Adrenal gland (tissue), 9 donors: ENCODE measurements at regions not wholly inside any gene's neighbourhood (a gene's known extent, or its start where the extent isn't known, plus 50 kb on each side); places are given as distances from the start of the nearest gene placed in this dataset.
"Not testable (repeated sequence)": the region's sequence is repeated elsewhere in the genome, so short reads cannot be mapped to it uniquely, and the experiment has no call there.

ENCODE experiments used
- DNase-seq, 7 donors: peaks; one replicate each; pipeline ENCODE4 v3.0.0-alpha.2; 2019 to 2020
- H3K27ac ChIP-seq, 5 donors: fragments of 200-600 bp; sonication (generic) in 4 of 5; 1 replicate in 3 of 5; 2 replicates in 2 of 5; pipeline versions ENCODE4 v1.5.1 to v1.8.0; 2016 to 2020; ENCODE audit warnings: mild to moderate bottlenecking in 1 of 5
- H3K27me3 ChIP-seq: fragments of 200-600 bp; 2 replicates; pipeline ENCODE4 v1.8.0; 2021
- H3K36me3 ChIP-seq, 2 donors: fragments of 200-600 bp; replicated peaks in 1 of 2; 1 replicate in 1 of 2; 2 replicates in 1 of 2; pipeline versions ENCODE4 v1.5.1 to v1.8.0; 2018 to 2022
- H3K4me1 ChIP-seq, 2 donors: fragments of 200-600 bp; replicated peaks in 1 of 2; 1 replicate in 1 of 2; 2 replicates in 1 of 2; pipeline versions ENCODE4 v1.5.1 to v1.8.0; 2018 to 2021
- H3K4me3 ChIP-seq, 4 donors: fragments of 200-600 bp; sonication (generic) in 3 of 4; one replicate each; pipeline ENCODE4 v1.5.1; 2016 to 2018
- H3K9me3 ChIP-seq, 3 donors: fragments of 200-600 bp; sonication (generic) in 1 of 3; replicated peaks in 1 of 3; 1 replicate in 2 of 3; 2 replicates in 1 of 3; pipeline versions ENCODE4 v1.5.1 to v1.8.0; 2016 to 2021
- POLR2A ChIP-seq, 2 donors: fragments of 450-650 bp; IDR thresholded peaks; one replicate each; pipeline ENCODE4 v1.6.1; 2017; ENCODE audit warnings: antibody characterized with exemption in 2 of 2, mild to moderate bottlenecking in 2 of 2, moderate library complexity in 1 of 2
- whole genome bisulfite sequencing, 4 donors: extraction: QIAGEN DNeasy Blood & Tissue Kit in 2 of 4; methylation state at CpG; one replicate each; pipeline versions ENCODE4 v1.1.5 to v1.1.7; 2013 to 2017; 5-methylcytosine and 5-hydroxymethylcytosine counted together
- intact Hi-C, 2 donors: fragments of 100-400 bp; cut with DNase I; formaldehyde crosslinking; loops; one replicate each; pipeline versions ENCODE4 v1.14.1 to v1.15.0; 2022 to 2023
- TF ChIP-seq, protein P1 (sequence below), 6 experiments: fragments of 450-650 bp in 4 of 6; fragments of 200-600 bp in 2 of 6; sonication (generic) in 1 of 6; IDR thresholded peaks; 1 replicate in 5 of 6; 2 replicates in 1 of 6; pipeline versions ENCODE4 v1.5.1 to v1.8.0; 2016 to 2021; ENCODE audit warnings: antibody characterized with exemption in 6 of 6, mild to moderate bottlenecking in 2 of 6, moderate library complexity in 1 of 6
- donor health status: healthy with polysubstance abuse.
- donor health status: Bipolar disorder and iron deficiency.
- donor health status: DM: yes; HTN: yes; CAD: no.
- donor health status: DM: no; HTN: no; CAD: no.
- donor health status: DM: no; HTN: no; CAD: no.

DNA sequence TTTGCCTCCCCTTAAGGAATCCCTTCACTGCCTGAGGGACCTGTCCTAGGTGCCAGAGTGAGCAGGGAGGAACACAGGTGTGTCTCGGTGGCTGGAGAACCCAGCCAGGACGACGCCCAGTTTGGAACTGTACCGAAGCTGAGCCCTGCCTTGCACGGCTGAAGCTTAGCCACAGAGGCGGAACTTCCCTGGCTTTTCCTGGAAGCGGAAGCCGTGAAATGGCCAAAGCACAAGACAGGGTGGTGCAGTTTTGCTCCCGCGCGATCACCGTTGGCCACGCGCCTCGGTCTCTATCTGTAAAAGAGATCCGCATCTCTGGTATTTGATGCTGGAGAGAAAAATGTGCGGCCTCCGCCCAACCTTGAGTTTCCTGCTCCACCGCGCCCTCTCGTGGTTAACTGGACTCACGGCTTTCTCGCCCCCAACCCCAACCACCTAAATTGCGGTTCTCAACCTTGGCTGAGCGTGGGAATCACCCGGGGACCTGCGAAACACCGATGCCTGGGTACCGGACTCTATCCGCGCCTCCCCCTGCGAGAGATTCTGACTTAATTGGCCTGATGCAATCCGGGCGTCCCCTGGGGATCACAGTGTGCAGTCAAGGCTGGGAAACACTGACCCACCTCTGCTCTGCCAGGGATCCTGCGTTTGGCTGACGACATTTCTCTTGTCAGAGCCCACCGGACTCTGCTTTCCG lies 70.7 kb upstream of the ABHD2 start:
- 5 to 7% (median 5%) methylated on average over 22 to 38 of the region's 38 CpGs for WGBS, 4 donors
- peaks cover 10 to 17% of the 10 kb centered on the region in 2 donors for H3K4me1 ChIP-seq
- TF ChIP-seq, protein P1, sequence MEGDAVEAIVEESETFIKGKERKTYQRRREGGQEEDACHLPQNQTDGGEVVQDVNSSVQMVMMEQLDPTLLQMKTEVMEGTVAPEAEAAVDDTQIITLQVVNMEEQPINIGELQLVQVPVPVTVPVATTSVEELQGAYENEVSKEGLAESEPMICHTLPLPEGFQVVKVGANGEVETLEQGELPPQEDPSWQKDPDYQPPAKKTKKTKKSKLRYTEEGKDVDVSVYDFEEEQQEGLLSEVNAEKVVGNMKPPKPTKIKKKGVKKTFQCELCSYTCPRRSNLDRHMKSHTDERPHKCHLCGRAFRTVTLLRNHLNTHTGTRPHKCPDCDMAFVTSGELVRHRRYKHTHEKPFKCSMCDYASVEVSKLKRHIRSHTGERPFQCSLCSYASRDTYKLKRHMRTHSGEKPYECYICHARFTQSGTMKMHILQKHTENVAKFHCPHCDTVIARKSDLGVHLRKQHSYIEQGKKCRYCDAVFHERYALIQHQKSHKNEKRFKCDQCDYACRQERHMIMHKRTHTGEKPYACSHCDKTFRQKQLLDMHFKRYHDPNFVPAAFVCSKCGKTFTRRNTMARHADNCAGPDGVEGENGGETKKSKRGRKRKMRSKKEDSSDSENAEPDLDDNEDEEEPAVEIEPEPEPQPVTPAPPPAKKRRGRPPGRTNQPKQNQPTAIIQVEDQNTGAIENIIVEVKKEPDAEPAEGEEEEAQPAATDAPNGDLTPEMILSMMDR (IDR thresholded peaks at IDR 0.05) = peak; percentile 66 to 83 (median 76)
- TF ChIP-seq POLR2A (IDR thresholded peaks at IDR 0.05) = no peak
- peak; percentile 70 to 90 (median 82) for DNase-seq
- H3K36me3 ChIP-seq = no peaks in the 10 kb centered on the region
- H3K9me3 ChIP-seq = no peaks in the 10 kb centered on the region
- no peaks in the 10 kb centered on the region for H3K27me3 ChIP-seq
- intact Hi-C loops = loop anchor here (2.0 to 10.0 kb wide), 3 partner anchors 110 to 363 kb away; no protein-coding TSS in a partner anchor
- H3K4me3 ChIP-seq = peak overlapping the region in 1 of 4 donors; percentile 1
- H3K27ac ChIP-seq = peak overlapping the region in 3 of 5 donors; percentile 20 to 80 (median 58)

DNA sequence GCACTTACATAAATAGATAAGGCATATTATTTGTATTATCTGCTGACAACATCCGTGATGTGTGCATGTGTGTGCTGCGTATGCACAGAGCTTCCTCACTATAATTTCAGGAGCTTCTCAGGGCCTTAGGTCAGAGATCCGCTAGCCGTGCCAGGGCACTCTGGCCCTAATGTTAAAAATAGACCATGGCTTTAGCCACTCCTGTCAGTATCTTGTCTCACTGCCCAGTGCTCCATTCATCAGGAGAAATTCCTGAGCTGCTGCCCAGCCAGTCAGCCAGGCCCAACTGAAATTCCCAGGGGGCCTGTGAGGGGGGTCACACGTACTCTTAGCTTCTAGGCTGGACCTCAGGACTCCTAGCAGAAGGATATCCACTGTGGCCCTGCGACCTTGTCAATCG lies 70.0 kb upstream of the ABHD2 start:
- Histone ChIP-seq H3K36me3 (no peaks in the 10 kb centered on the region), H3K27me3 (no peaks in the 10 kb centered on the region), H3K9me3 (no peaks in the 10 kb centered on the region), H3K27ac (peak overlapping the region in 4 of 5 donors; percentile 20 to 80 (median 50)), H3K4me3 (peak overlapping the region in 1 of 4 donors; percentile 1), H3K4me1 (peaks cover 10 to 17% of the 10 kb centered on the region in 2 donors)
- peak; percentile 40 to 88 (median 76) for DNase-seq
- TF ChIP-seq, protein P1 (IDR thresholded peaks at IDR 0.05) = no peak
- TF ChIP-seq POLR2A (IDR thresholded peaks at IDR 0.05) = no peak
- intact Hi-C loops = loop anchor here (5.0 to 10.0 kb wide), 2 partner anchors 111 to 363 kb away; no protein-coding TSS in a partner anchor
- WGBS, 4 donors = 19 to 30% (median 28%) methylated on average over 6 to 7 of the region's 7 CpGs

DNA sequence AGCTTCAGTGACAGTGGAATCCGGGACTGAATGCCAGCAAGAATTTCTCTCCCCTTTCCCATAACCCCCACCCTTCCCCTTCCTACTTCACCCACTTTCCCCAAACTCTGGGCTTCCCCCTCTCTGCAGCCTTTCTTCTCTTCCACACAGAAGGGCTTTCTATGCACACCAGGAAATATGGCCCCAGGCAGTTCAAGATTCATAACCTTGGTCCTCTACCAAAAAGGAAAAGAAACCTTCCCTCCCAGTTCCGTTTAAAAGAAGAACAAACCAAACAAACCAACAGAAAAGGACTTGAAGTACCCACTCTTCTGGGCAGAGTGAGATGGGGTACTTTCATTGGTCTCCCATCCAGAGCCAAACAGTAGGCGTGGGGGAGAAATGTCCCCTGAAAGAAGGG lies 68.8 kb upstream of the ABHD2 start:
- Histone ChIP-seq H3K4me1 (peaks cover 10 to 17% of the 10 kb centered on the region in 2 donors), H3K27me3 (no peaks in the 10 kb centered on the region), H3K9me3 (no peaks in the 10 kb centered on the region), H3K27ac (peak overlapping the region in 1 of 5 donors; percentile 80), H3K36me3 (no peaks in the 10 kb centered on the region), H3K4me3 (no peak overlapping the region)
- no peak for TF ChIP-seq POLR2A (IDR thresholded peaks at IDR 0.05)
- TF ChIP-seq, protein P1 (IDR thresholded peaks at IDR 0.05) = no peak
- DNase-seq = no peak
- intact Hi-C loops = loop anchor here (5.0 to 10.0 kb wide), 2 partner anchors 112 to 365 kb away; no protein-coding TSS in a partner anchor
- WGBS, 4 donors = 64 to 70% (median 67%) methylated on average over 3 of the region's 3 CpGs

DNA sequence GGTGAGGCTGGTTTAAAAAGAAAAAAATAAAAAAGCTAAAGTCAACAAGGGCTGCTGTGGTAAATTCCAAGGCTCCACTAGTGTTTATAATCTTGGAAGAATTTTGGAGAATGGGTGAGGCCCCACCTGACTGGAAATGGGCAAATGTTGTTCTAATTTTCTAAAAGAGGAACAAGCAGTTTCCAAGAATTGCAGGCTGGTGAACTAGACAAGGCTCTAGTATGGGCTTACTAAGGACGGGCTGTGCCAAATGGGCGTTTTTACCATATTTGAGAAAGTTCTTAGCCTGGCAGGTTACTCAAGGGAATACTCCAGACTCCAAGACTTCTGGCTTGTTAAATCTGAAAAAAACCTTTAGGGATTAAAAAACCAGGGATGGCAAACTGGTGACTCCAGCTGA lies 67.0 kb upstream of the ABHD2 start:
- Histone ChIP-seq H3K4me3 (no peak overlapping the region), H3K4me1 (peaks cover 10 to 17% of the 10 kb centered on the region in 2 donors), H3K36me3 (no peaks in the 10 kb centered on the region), H3K27me3 (no peaks in the 10 kb centered on the region), H3K27ac (peak overlapping the region in 1 of 5 donors; percentile 13), H3K9me3 (no peaks in the 10 kb centered on the region)
- 54 to 60% (median 54%) methylated on average over 2 of the region's 2 CpGs for WGBS, 4 donors
- TF ChIP-seq POLR2A (IDR thresholded peaks at IDR 0.05) = no peak
- TF ChIP-seq, protein P1 (IDR thresholded peaks at IDR 0.05) = no peak
- DNase-seq = no peak
- intact Hi-C loops = no loop called here

DNA sequence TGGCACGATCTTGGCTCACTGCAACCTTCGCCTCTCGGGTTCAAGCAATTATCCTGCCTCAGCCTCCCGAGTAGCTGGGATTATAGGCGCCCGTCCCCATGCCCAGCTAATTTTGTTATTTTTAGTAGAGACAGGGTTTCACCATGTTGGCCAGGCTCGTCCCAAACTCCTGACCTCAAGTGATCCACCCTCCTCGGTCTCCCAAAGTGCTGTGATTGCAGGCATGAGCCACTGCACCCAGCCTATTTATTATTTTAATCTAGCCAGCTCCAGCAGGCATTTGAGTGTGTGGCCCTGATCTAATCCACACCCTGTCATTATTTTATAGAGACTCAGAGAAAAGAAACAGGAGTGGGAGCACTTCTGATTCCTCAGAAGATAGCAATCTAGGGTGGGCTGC lies 66.4 kb upstream of the ABHD2 start:
- DNase-seq, H3K4me3 ChIP-seq, H3K27me3 ChIP-seq, H3K9me3 ChIP-seq, intact Hi-C loops, H3K36me3 ChIP-seq: not testable (repeated sequence)
- 83 to 93% (median 87%) methylated on average over 8 of the region's 8 CpGs for WGBS, 4 donors
- Histone ChIP-seq H3K27ac (peak overlapping the region in 1 of 5 donors; percentile 37), H3K4me1 (peaks cover 10 to 17% of the 10 kb centered on the region in 2 donors)
